OCI-LY3 (cell line): ENCODE measurements at regions not wholly inside any gene's neighbourhood (a gene's known extent, or its start where the extent isn't known, plus 50 kb on each side); places are given as distances from the start of the nearest gene placed in this dataset.

Experiments used
- EZH2phosphoT487 ChIP-seq: fragments of 200-600 bp; shearing (Covaris generic); IDR thresholded peaks from 2 replicates; pipeline ENCODE4 v1.6.1; 2018; ENCODE audit warnings: antibody characterized with exemption, mixed run types, low read depth
- TF ChIP-seq, protein P1 (sequence below): fragments of 200-600, 300-600 bp; sonication (generic); IDR thresholded peaks from 2 replicates; pipeline ENCODE4 v1.5.1; 2014; ENCODE audit warnings: antibody characterized with exemption, low read length, low read depth

DNA sequence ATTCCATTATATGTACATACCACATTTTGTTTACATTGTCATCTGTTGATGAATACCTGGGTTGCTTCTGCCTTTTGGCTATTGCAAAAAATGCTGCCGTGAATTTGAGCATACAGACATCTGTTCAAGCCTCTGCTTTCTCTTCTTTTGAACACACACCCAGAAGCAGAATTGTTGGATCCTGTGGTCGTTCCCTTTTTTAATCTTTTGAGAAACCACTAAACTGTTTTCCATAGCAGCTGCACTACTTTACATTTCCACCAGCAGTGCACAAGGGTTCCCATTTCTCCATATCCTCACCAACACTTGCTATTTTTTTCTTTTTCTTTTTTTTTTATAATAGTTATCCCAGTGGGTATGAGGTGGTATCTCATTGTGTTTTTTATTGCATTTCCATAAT, 123.5 kb downstream of the TEX29 start:
- TF ChIP-seq, protein P1, sequence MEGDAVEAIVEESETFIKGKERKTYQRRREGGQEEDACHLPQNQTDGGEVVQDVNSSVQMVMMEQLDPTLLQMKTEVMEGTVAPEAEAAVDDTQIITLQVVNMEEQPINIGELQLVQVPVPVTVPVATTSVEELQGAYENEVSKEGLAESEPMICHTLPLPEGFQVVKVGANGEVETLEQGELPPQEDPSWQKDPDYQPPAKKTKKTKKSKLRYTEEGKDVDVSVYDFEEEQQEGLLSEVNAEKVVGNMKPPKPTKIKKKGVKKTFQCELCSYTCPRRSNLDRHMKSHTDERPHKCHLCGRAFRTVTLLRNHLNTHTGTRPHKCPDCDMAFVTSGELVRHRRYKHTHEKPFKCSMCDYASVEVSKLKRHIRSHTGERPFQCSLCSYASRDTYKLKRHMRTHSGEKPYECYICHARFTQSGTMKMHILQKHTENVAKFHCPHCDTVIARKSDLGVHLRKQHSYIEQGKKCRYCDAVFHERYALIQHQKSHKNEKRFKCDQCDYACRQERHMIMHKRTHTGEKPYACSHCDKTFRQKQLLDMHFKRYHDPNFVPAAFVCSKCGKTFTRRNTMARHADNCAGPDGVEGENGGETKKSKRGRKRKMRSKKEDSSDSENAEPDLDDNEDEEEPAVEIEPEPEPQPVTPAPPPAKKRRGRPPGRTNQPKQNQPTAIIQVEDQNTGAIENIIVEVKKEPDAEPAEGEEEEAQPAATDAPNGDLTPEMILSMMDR, result no peak
- no peak for TF ChIP-seq EZH2phosphoT487
